ENCODE measurements at regions not wholly inside any gene's neighbourhood (a gene's known extent, or its start where the extent isn't known, plus 50 kb on each side); places are given as distances from the start of the nearest gene placed in this dataset.

DNA sequence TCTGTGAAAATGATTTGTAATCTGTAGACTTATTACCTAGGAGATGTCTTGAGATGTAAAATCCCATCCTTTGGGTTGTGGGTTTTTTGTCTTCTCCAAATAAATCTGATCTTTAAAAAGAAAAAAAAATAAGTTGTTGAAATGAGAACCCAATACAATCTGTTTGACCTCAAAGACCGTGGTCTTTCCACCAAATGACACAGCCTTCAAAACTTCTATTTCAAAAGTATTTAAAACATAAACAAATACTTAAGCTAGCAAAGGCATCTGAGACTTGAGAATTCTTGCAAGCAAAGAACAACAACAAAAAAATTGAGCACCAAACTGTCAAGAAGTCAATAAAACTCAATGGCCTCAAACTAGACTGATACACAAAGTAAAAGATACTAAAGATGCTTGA, 67.9 kb upstream of the HECW1 start:
- Histone ChIP-seq H3K4ac (replicated peaks; ENCODE audit: insufficient read length, low read depth, low read length) (no peak overlapping the region), H2BK5ac (ENCODE audit: low read depth, low read length) (no peak overlapping the region), H3K9me3 (ENCODE audit: insufficient read depth in 2 of 2, low read depth in 1 of 2, low read length in 1 of 2) (no peaks in the 10 kb centered on the region), H3K27ac (ENCODE audit: low read depth, low read length) (no peak overlapping the region), H3K4me2 (ENCODE audit: insufficient read depth in 1 of 2, low read depth in 2 of 2, low read length in 2 of 2) (no peak overlapping the region), H2AK5ac (ENCODE audit: low read depth, low read length) (no peak overlapping the region), H3K27me3 (replicated peaks in 1 of 4; ENCODE audit: control insufficient read depth in 3 of 4, extremely low read depth in 1 of 4, insufficient read depth in 3 of 4, low read length in 3 of 4) (no peaks in the 10 kb centered on the region; a peak in 1 of 7 replicates), H3K79me1 (ENCODE audit: low read depth, low read length) (no peaks in the 10 kb centered on the region), H3K23me2 (ENCODE audit: low read depth, low read length) (no peaks in the 10 kb centered on the region), H2BK15ac (ENCODE audit: low read length) (no peak overlapping the region), H2BK20ac (ENCODE audit: low read length) (no peak overlapping the region), H3K79me2 (ENCODE audit: control insufficient read depth in 1 of 2, insufficient read depth in 2 of 2, low read length in 2 of 2) (no peaks in the 10 kb centered on the region), H4K5ac (ENCODE audit: insufficient read length, low read depth, low read length) (no peak overlapping the region), H3K4me3 (ENCODE audit: extremely low read depth in 1 of 4, insufficient read depth in 2 of 4, low read depth in 3 of 4, low read length in 4 of 4) (no peak overlapping the region), H3K23ac (ENCODE audit: insufficient read length) (no peak overlapping the region), H3K56ac (replicated peaks; ENCODE audit: insufficient read length, low read depth, low read length) (no peak overlapping the region), H2AFZ (ENCODE audit: low read length) (no peak overlapping the region), H4K8ac (ENCODE audit: extremely low read depth, insufficient read depth, low read length) (no peak overlapping the region), H3K9ac (replicated peaks in 1 of 4; ENCODE audit: extremely low read depth in 1 of 4, low read depth in 3 of 4, low read length in 3 of 4) (no peak overlapping the region), H2BK12ac (ENCODE audit: low read depth, low read length) (no peak overlapping the region), H3K18ac (ENCODE audit: extremely low read depth, low read length) (no peak overlapping the region), H4K91ac (replicated peaks; ENCODE audit: insufficient read length, low read length) (no peak overlapping the region), H2BK120ac (replicated peaks; ENCODE audit: low read depth, low read length) (no peak overlapping the region), H3K36me3 (ENCODE audit: control insufficient read depth in 2 of 4, insufficient read depth in 4 of 4, low read length in 3 of 4) (no peaks in the 10 kb centered on the region; a peak in 1 of 8 replicates), H4K20me1 (replicated peaks in 1 of 2; ENCODE audit: control insufficient read depth in 1 of 2, insufficient read depth in 2 of 2, low read length in 2 of 2) (no peaks in the 10 kb centered on the region), H3K14ac (ENCODE audit: insufficient read length) (no peak overlapping the region), H3K4me1 (replicated peaks in 1 of 4; ENCODE audit: control insufficient read depth in 3 of 4, insufficient read depth in 4 of 4, low read length in 3 of 4) (peaks cover 0 to 8% (median 1%) of the 10 kb centered on the region in 4 experiments; a peak in 2 of 7 replicates)
- DNase-seq (ENCODE audit: low read depth in 1 of 2, low spot score in 2 of 2) (no peak), FAIRE-seq (no peak)
- POLR2A ChIA-PET (ENCODE audit: partially characterized antibody): no interaction called here
- no peak for TF ChIP-seq HDAC6 (IDR thresholded peaks at IDR 0.05; ENCODE audit: low read depth, low read length)
- TF ChIP-seq TAF1 (IDR thresholded peaks at IDR 0.05; ENCODE audit: low read depth, low read length): no peak
- TF ChIP-seq HDAC2 (IDR thresholded peaks at IDR 0.05; ENCODE audit: borderline replicate concordance in 1 of 2, low read depth in 2 of 2, low read length in 2 of 2): no peak
- no peak for TF ChIP-seq SIX5 (IDR thresholded peaks at IDR 0.05; ENCODE audit: low read depth, low read length)
- WGBS, 2 experiments (ENCODE audit: extremely low coverage in 1 of 2, insufficient coverage in 1 of 2, insufficient read length in 1 of 2, insufficient replicate concordance in 2 of 2, low coverage in 1 of 2, low lambda C conversion rate in 2 of 2, missing lambda C conversion rate in 1 of 2): 92% methylated on average over 1 of the region's 1 CpG; no CpG with 5 or more reads in 1 of the 2 experiments
- CTCF ChIA-PET (ENCODE audit: partially characterized antibody): interaction anchor here (1.0 to 1.6 kb wide), 2 partner anchors 12 to 251 kb away, joined by 3 to 4 read pairs; no protein-coding TSS in a partner anchor

Measured in H1 (cell line).